ENCODE measurements at regions not wholly inside any gene's neighbourhood (a gene's known extent, or its start where the extent isn't known, plus 50 kb on each side); places are given as distances from the start of the nearest gene placed in this dataset.

GRCh38 chr5:51746023-51746422, 362.8 kb downstream of the ISL1 start:
- Histone ChIP-seq H3K36me3 (replicated peaks in 1 of 2; ENCODE audit: insufficient read depth in 1 of 2, low read depth in 2 of 2) (no peaks in the 10 kb centered on the region), H3K4me3 (no peak overlapping the region), H3K9me3 (no peaks in the 10 kb centered on the region), H3K27me3 (no peaks in the 10 kb centered on the region), H3K27ac (no peak overlapping the region), H3K4me1 (no peaks in the 10 kb centered on the region)
- DNase-seq, result no peak
- no peak for TF ChIP-seq POLR2A (IDR thresholded peaks at IDR 0.05)
- TF ChIP-seq CTCF (IDR thresholded peaks at IDR 0.05), result no peak
- intact Hi-C loops (cut with DNase I), result no loop called here
- no peak for ATAC-seq

GRCh38 chr5:51748647-51749046, 365.4 kb downstream of the ISL1 start:
- Histone ChIP-seq H3K36me3 (replicated peaks in 1 of 2; ENCODE audit: insufficient read depth in 1 of 2, low read depth in 2 of 2) (no peaks in the 10 kb centered on the region), H3K9me3 (no peaks in the 10 kb centered on the region), H3K4me1 (no peaks in the 10 kb centered on the region), H3K27me3 (no peaks in the 10 kb centered on the region), H3K4me3 (no peak overlapping the region), H3K27ac (no peak overlapping the region)
- intact Hi-C loops (cut with DNase I), result no loop called here
- DNase-seq (no peak), ATAC-seq (no peak)
- TF ChIP-seq POLR2A (IDR thresholded peaks at IDR 0.05), result no peak
- no peak for TF ChIP-seq CTCF (IDR thresholded peaks at IDR 0.05)
- 41 to 49% methylated on average over 2 of the region's 2 CpGs for WGBS, 2 donors

Data from body of pancreas (tissue), 4 donors.